Activated naive CD4-positive, alpha-beta T cell treated with anti-CD3 and anti-CD28 coated beads for 36 hours (primary cell): ENCODE measurements at regions not wholly inside any gene's neighbourhood (a gene's known extent, or its start where the extent isn't known, plus 50 kb on each side); places are given as distances from the start of the nearest gene placed in this dataset.

Experiments
- CTCF ChIA-PET: fragments of 350-600 bp; sonication (Branson Sonifier 250); formaldehyde crosslinking; loops from one replicate; lab custom pipeline; 2021; ENCODE audit warnings: antibody characterized with exemption; lab: Charles Lee
- DNase-seq: peaks from one replicate; pipeline ENCODE4 v3.0.0-alpha.2; 2020
- H3K27ac Mint-ChIP-seq: one replicate; pipeline ENCODE4 v1.8.0; 2021; ENCODE audit warnings: mild to moderate bottlenecking, mixed read lengths
- H3K27me3 Mint-ChIP-seq: one replicate; pipeline ENCODE4 v1.8.0; 2021; ENCODE audit warnings: low read depth, mixed read lengths
- H3K36me3 Mint-ChIP-seq: one replicate; pipeline ENCODE4 v1.8.0; 2021; ENCODE audit warnings: low read depth, mixed read lengths
- H3K4me1 Mint-ChIP-seq: one replicate; pipeline ENCODE4 v1.8.0; 2021; ENCODE audit warnings: low read depth, mixed read lengths
- H3K4me3 Mint-ChIP-seq: one replicate; pipeline ENCODE4 v1.8.0; 2021; ENCODE audit warnings: mild to moderate bottlenecking, moderate library complexity, mixed read lengths
- H3K9me3 Mint-ChIP-seq: one replicate; pipeline ENCODE4 v1.8.0; 2021; ENCODE audit warnings: mixed read lengths
- intact Hi-C: fragments of 100-400 bp; cut with micrococcal nuclease; formaldehyde crosslinking; loops from one replicate; pipeline ENCODE4 v1.15.1; 2023

GRCh38 chr13:105979131-105980011 is 556.1 kb downstream of the EFNB2 start:
- DNase-seq: no peak
- Mint-ChIP-seq H3K27ac (no peak overlapping the region), H3K4me3 (no peak overlapping the region), H3K36me3 (no peaks in the 10 kb centered on the region), H3K27me3 (no peaks in the 10 kb centered on the region), H3K4me1 (no peaks in the 10 kb centered on the region), H3K9me3 (no peaks in the 10 kb centered on the region)
- CTCF ChIA-PET: no interaction called here
- intact Hi-C loops: no loop called here

GRCh38 chr13:105974380-105974779 is 561.1 kb downstream of the EFNB2 start:
- Mint-ChIP-seq H3K4me3 (no peak overlapping the region), H3K27ac (no peak overlapping the region), H3K9me3 (no peaks in the 10 kb centered on the region), H3K27me3 (no peaks in the 10 kb centered on the region), H3K4me1 (no peaks in the 10 kb centered on the region), H3K36me3 (no peaks in the 10 kb centered on the region)
- intact Hi-C loops: no loop called here
- CTCF ChIA-PET: no interaction called here
- no peak for DNase-seq

- Mint-ChIP-seq H3K4me1 (no peaks in the 10 kb centered on the region), H3K27me3 (peaks cover 2% of the 10 kb centered on the region), H3K36me3 (no peaks in the 10 kb centered on the region), H3K9me3 (no peaks in the 10 kb centered on the region), H3K27ac (no peak overlapping the region), H3K4me3 (no peak overlapping the region)
- intact Hi-C loops: no loop called here
- CTCF ChIA-PET: no interaction called here
- DNase-seq: no peak
Observed at GRCh38 chr13:105972811-105973590, 562.5 kb downstream of the EFNB2 start.

- Mint-ChIP-seq H3K27ac (no peak overlapping the region), H3K9me3 (no peaks in the 10 kb centered on the region), H3K27me3 (peaks cover 2% of the 10 kb centered on the region), H3K4me3 (no peak overlapping the region), H3K4me1 (no peaks in the 10 kb centered on the region), H3K36me3 (no peaks in the 10 kb centered on the region)
- intact Hi-C loops: no loop called here
- DNase-seq: no peak
- CTCF ChIA-PET: no interaction called here
Observed at GRCh38 chr13:105972306-105972721, 563.1 kb downstream of the EFNB2 start.

- DNase-seq: no peak
- H3K27me3 Mint-ChIP-seq: peaks cover 2% of the 10 kb centered on the region
- no peaks in the 10 kb centered on the region for H3K36me3 Mint-ChIP-seq
- no peaks in the 10 kb centered on the region for H3K4me1 Mint-ChIP-seq
- H3K27ac Mint-ChIP-seq: no peak overlapping the region
- no peaks in the 10 kb centered on the region for H3K9me3 Mint-ChIP-seq
- CTCF ChIA-PET: no interaction called here
- H3K4me3 Mint-ChIP-seq: no peak overlapping the region
- intact Hi-C loops: no loop called here
Observed at GRCh38 chr13:105971738-105972137, 563.7 kb downstream of the EFNB2 start.

- H3K9me3 Mint-ChIP-seq: no peaks in the 10 kb centered on the region
- H3K36me3 Mint-ChIP-seq: no peaks in the 10 kb centered on the region
- no peak for DNase-seq
- peaks cover 2% of the 10 kb centered on the region for H3K27me3 Mint-ChIP-seq
- intact Hi-C loops: no loop called here
- CTCF ChIA-PET: no interaction called here
- no peak overlapping the region for H3K4me3 Mint-ChIP-seq
- no peak overlapping the region for H3K27ac Mint-ChIP-seq
- no peaks in the 10 kb centered on the region for H3K4me1 Mint-ChIP-seq
Observed at GRCh38 chr13:105971312-105971711, 564.1 kb downstream of the EFNB2 start.

GRCh38 chr13:105969761-105970160 is 565.7 kb downstream of the EFNB2 start:
- intact Hi-C loops: no loop called here
- no peak overlapping the region for H3K27ac Mint-ChIP-seq
- no peaks in the 10 kb centered on the region for H3K36me3 Mint-ChIP-seq
- H3K4me3 Mint-ChIP-seq: no peak overlapping the region
- CTCF ChIA-PET: no interaction called here
- no peaks in the 10 kb centered on the region for H3K9me3 Mint-ChIP-seq
- H3K4me1 Mint-ChIP-seq: no peaks in the 10 kb centered on the region
- DNase-seq: no peak
- H3K27me3 Mint-ChIP-seq: peaks cover 2% of the 10 kb centered on the region

GRCh38 chr13:105965910-105966309 is 569.6 kb downstream of the EFNB2 start:
- DNase-seq: no peak
- Mint-ChIP-seq H3K4me1 (no peaks in the 10 kb centered on the region), H3K27me3 (peaks cover 2% of the 10 kb centered on the region), H3K27ac (no peak overlapping the region), H3K36me3 (no peaks in the 10 kb centered on the region), H3K4me3 (no peak overlapping the region), H3K9me3 (no peaks in the 10 kb centered on the region)
- intact Hi-C loops: no loop called here
- CTCF ChIA-PET: no interaction called here

- Mint-ChIP-seq H3K4me1 (no peaks in the 10 kb centered on the region), H3K9me3 (no peaks in the 10 kb centered on the region), H3K4me3 (no peak overlapping the region), H3K36me3 (no peaks in the 10 kb centered on the region), H3K27me3 (no peaks in the 10 kb centered on the region), H3K27ac (no peak overlapping the region)
- intact Hi-C loops: no loop called here
- CTCF ChIA-PET: no interaction called here
- DNase-seq: no peak
Observed at GRCh38 chr13:105962080-105962479, 573.4 kb downstream of the EFNB2 start.

- intact Hi-C loops: no loop called here
- H3K27ac Mint-ChIP-seq: no peak overlapping the region
- H3K4me1 Mint-ChIP-seq: no peaks in the 10 kb centered on the region
- CTCF ChIA-PET: no interaction called here
- H3K9me3 Mint-ChIP-seq: no peaks in the 10 kb centered on the region
- no peak for DNase-seq
- no peaks in the 10 kb centered on the region for H3K27me3 Mint-ChIP-seq
- H3K4me3 Mint-ChIP-seq: no peak overlapping the region
- no peaks in the 10 kb centered on the region for H3K36me3 Mint-ChIP-seq
Observed at GRCh38 chr13:105961438-105961837, 574.0 kb downstream of the EFNB2 start.

GRCh38 chr13:105960326-105960725 is 575.1 kb downstream of the EFNB2 start:
- no peak for DNase-seq
- Mint-ChIP-seq H3K9me3 (no peaks in the 10 kb centered on the region), H3K27me3 (no peaks in the 10 kb centered on the region), H3K4me3 (no peak overlapping the region), H3K4me1 (no peaks in the 10 kb centered on the region), H3K36me3 (no peaks in the 10 kb centered on the region), H3K27ac (no peak overlapping the region)
- intact Hi-C loops: no loop called here
- CTCF ChIA-PET: no interaction called here

- Mint-ChIP-seq H3K4me3 (no peak overlapping the region), H3K27me3 (no peaks in the 10 kb centered on the region), H3K4me1 (no peaks in the 10 kb centered on the region), H3K9me3 (no peaks in the 10 kb centered on the region), H3K27ac (no peak overlapping the region), H3K36me3 (no peaks in the 10 kb centered on the region)
- intact Hi-C loops: no loop called here
- DNase-seq: no peak
- CTCF ChIA-PET: no interaction called here
Observed at GRCh38 chr13:105959876-105960275, 575.6 kb downstream of the EFNB2 start.
